ENCODE measurements at regions not wholly inside any gene's neighbourhood (a gene's known extent, or its start where the extent isn't known, plus 50 kb on each side); places are given as distances from the start of the nearest gene placed in this dataset.

GRCh38 chr7:115406219-115406618 is 484.3 kb downstream of the MDFIC start:
- TF ChIP-seq CTCF (IDR thresholded peaks at IDR 0.05; ENCODE audit: low read length) (no peak), EZH2 (IDR thresholded peaks at IDR 0.05; ENCODE audit: borderline replicate concordance, low read length) (no peak)

All from OCI-LY1 (cell line).